Muscle layer of duodenum (tissue), 2 donors: ENCODE measurements at regions not wholly inside any gene's neighbourhood (a gene's known extent, or its start where the extent isn't known, plus 50 kb on each side); places are given as distances from the start of the nearest gene placed in this dataset.

Experiments
- H3K27ac ChIP-seq: one replicate; pipeline ENCODE4 v1.7.0; 2013; ENCODE audit warnings: mild to moderate bottlenecking, low read length
- H3K27me3 ChIP-seq: one replicate; pipeline ENCODE4 v1.7.0; 2013; ENCODE audit warnings: low read depth, mild to moderate bottlenecking, control low read depth, low read length
- H3K36me3 ChIP-seq, 2 donors: one replicate each; pipeline ENCODE4 v1.7.0; 2013; ENCODE audit warnings: low read length in 2 of 2, control low read depth in 1 of 2, mild to moderate bottlenecking in 1 of 2; ENCODE audit not compliant: insufficient read depth in 2 of 2, control insufficient read depth in 1 of 2
- H3K4me1 ChIP-seq, 2 donors: one replicate each; pipeline ENCODE4 v1.7.0; 2013; ENCODE audit warnings: low read length in 2 of 2, mild to moderate bottlenecking in 2 of 2, control low read depth in 1 of 2, moderate library complexity in 1 of 2; ENCODE audit not compliant: insufficient read depth in 2 of 2, control insufficient read depth in 1 of 2
- H3K4me3 ChIP-seq, 2 donors: one replicate each; pipeline ENCODE4 v1.7.0; 2013; ENCODE audit warnings: low read length in 2 of 2, low read depth in 1 of 2, mild to moderate bottlenecking in 1 of 2
- H3K9me3 ChIP-seq, 2 donors: one replicate each; pipeline ENCODE4 v1.7.0; 2013; ENCODE audit warnings: low read length in 2 of 2, control low read depth in 1 of 2, mild to moderate bottlenecking in 1 of 2; ENCODE audit not compliant: control insufficient read depth in 1 of 2
- donor health status: healthy.

DNA sequence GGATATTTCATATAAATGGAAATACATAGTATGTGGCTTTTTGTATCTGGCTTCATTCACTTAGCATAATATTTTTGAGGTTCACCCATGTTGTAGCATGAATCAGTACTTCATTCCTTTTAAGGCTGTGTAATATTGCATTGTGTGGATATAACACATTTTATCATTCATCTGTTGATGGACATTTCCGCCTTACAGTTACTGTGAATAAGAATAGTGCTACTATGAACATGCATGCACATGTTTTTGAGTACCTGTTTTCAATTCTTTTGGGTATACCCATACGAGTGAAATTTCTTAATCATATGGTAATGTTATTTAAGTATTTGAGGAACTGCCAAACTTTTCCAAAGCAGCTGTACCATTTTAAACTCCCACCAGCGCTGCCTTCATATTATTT, 539.6 kb upstream of the DIPK2B start:
- Histone ChIP-seq H3K27ac (no peak overlapping the region), H3K9me3 (no peaks in the 10 kb centered on the region), H3K36me3 (no peaks in the 10 kb centered on the region), H3K27me3 (no peaks in the 10 kb centered on the region), H3K4me1 (no peaks in the 10 kb centered on the region), H3K4me3 (no peak overlapping the region)

DNA sequence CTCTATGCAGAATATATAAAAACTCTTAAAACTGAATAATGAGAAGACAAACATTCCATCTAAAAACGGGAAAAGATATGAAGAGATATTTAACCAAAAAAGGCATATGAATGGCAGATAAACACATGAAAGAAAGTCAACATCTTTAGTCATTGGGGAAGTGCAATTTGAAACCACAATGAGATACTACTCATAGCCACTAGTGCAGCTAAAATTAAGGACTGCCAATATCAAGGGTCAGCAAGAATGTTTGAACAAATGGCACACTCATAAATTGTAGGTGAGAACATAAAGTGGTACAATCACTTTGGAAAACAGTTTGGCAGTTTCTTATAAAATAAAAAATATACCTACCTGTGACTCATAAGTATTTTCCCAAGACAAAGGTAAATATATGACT, 534.9 kb upstream of the DIPK2B start:
- Histone ChIP-seq H3K27me3 (no peaks in the 10 kb centered on the region), H3K4me1 (no peaks in the 10 kb centered on the region), H3K9me3 (no peaks in the 10 kb centered on the region), H3K4me3 (no peak overlapping the region), H3K36me3 (no peaks in the 10 kb centered on the region), H3K27ac (no peak overlapping the region)

DNA sequence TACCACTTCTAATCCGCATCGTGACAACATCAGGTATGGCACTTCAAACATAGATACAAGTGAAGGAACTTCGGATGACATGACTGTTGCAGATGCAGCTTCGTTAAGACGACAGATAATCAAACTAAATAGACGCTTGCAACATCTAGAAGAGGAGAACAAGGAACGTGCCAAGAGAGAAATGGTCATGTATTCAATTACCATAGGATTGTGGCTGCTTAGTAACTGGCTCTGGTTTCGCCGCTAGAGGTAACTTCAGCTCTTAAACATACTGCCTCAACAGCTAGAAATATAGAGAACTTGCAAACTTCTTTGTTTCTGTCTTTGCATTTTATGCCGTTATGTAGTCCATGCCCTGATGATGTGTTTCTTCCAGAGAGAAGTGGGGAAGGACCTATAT, 530.8 kb upstream of the DIPK2B start:
- Histone ChIP-seq H3K27ac (no peak overlapping the region), H3K36me3 (no peaks in the 10 kb centered on the region), H3K4me1 (no peaks in the 10 kb centered on the region), H3K27me3 (no peaks in the 10 kb centered on the region), H3K4me3 (no peak overlapping the region), H3K9me3 (no peaks in the 10 kb centered on the region)

DNA sequence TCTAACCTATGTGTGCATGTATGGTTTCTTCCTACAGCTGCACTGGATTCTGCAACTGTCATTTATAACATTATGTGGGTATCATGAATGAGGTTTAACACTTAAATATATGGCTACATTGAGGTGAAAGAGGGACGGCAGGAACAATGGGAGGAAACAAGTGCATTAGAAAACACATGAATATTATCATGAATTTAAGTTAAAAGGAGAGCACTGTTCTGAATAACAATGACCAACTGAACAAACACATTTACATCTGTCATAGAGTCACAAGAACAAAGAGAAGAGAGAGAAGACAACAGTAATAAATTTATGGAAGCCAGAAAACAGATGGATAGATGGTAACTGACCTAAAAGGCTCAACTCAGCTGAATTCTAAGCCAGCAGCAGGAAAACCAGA, 527.1 kb upstream of the DIPK2B start:
- H3K4me3 ChIP-seq, result no peak overlapping the region
- H3K36me3 ChIP-seq, result no peaks in the 10 kb centered on the region
- no peaks in the 10 kb centered on the region for H3K27me3 ChIP-seq
- H3K27ac ChIP-seq, result no peak overlapping the region
- H3K9me3 ChIP-seq, result no peaks in the 10 kb centered on the region
- no peaks in the 10 kb centered on the region for H3K4me1 ChIP-seq

DNA sequence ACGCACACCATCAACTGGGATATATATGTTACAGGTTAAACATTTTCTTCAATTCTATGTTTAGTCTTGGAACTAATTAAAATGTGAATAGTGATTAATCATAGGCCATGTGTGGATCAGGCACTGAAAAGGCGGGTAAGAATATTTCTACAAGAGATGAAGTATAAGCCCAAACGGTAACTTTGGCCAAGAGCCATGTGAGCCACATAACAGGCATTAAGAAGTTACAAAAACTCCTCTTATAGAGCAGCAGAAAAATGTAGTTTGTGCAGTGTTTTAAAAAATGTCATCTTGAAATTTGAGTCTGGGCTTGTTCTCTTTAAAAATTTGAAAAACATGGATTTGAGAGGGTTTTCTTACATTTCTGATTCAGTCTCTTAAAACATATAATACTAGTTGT, 521.8 kb upstream of the DIPK2B start:
- Histone ChIP-seq H3K4me3 (no peak overlapping the region), H3K27me3 (no peaks in the 10 kb centered on the region)

DNA sequence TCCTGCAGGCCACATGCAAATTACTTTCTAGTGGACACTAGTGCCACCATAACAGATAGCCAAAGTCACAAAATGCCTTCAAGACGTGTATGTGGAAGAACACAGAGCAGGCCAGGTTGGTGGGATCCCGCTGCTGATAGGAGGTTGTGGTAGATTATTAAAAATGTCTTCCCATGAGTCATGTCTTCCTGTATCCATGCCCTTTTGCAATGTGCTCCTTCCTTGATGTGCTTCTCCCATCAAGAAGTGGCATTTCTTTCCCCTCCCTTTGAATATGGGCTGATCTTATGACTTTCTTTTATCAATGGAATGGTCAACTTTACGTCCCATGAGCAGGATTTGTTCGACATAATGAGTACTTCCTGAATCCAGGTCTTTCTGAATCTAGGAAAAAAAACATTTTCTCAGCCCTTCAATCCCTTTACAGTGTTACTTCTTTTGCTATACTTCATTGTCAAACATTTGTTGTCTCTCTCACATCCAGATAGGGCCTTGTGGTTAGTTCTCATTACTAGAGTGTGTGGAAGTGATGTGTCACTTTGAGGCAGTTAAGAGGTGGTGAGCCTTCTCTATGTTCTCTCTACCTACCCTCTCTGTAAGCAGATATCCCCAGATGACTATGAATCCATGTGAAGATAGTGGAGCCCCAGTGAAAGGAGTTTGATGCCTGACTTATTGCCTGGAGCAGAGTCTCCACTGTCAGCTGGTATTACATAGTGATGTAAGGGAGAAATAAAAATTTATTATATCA, 519.2 kb upstream of the DIPK2B start:
- Histone ChIP-seq H3K27me3 (no peaks in the 10 kb centered on the region), H3K4me3 (no peak overlapping the region), H3K36me3 (no peaks in the 10 kb centered on the region), H3K27ac (no peak overlapping the region), H3K4me1 (peaks cover 0 to 5% of the 10 kb centered on the region in 2 donors), H3K9me3 (no peaks in the 10 kb centered on the region)

More for the DNA sequence above, 521.8 kb upstream of the DIPK2B start:
- Histone ChIP-seq H3K9me3 (no peaks in the 10 kb centered on the region), H3K27ac (no peak overlapping the region), H3K4me1 (no peaks in the 10 kb centered on the region), H3K36me3 (no peaks in the 10 kb centered on the region)

DNA sequence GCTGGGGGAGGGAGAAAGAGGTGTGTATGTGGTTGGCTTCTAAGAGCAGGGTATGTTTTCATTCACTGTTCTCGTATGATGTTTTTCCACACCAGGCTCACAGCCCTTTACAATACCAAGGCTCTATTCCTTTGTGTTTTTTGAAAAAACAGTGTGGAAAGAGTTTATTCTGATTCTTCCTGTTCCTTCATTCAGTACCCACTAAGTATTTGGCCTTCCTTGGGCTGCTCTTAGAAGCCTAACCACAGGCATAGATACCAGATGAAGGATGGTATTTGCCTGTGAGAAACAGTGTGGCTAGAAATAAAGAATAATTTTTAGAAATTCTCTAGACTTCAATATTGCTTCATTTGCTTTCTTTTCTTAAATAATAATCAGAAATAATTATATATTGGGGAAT, 518.0 kb upstream of the DIPK2B start:
- Histone ChIP-seq H3K9me3 (no peaks in the 10 kb centered on the region), H3K36me3 (no peaks in the 10 kb centered on the region), H3K4me1 (peaks cover 0 to 5% of the 10 kb centered on the region in 2 donors), H3K27me3 (no peaks in the 10 kb centered on the region), H3K4me3 (no peak overlapping the region), H3K27ac (no peak overlapping the region)

DNA sequence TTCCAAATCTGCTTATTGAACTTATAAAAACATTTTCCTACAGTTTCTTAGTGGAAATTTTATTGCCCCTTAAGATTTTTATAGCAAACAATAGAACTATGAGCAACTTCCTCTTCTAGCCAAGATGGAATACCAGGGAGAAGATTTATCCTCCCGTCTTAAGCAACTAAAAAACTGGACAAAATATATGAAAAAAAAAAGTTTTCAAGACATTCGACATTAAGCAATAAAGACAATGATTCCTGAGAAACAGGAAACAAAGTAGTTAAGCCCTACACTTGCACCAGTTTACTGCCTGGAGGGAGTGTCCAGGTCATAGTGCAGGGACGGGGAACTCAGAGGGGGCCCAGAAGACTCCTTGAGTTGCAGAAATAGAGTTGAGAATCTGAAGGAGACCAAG, 516.1 kb upstream of the DIPK2B start:
- no peaks in the 10 kb centered on the region for H3K27me3 ChIP-seq
- no peaks in the 10 kb centered on the region for H3K36me3 ChIP-seq
- no peaks in the 10 kb centered on the region for H3K9me3 ChIP-seq
- no peak overlapping the region for H3K4me3 ChIP-seq
- peaks cover 0 to 5% of the 10 kb centered on the region in 2 donors for H3K4me1 ChIP-seq
- no peak overlapping the region for H3K27ac ChIP-seq

DNA sequence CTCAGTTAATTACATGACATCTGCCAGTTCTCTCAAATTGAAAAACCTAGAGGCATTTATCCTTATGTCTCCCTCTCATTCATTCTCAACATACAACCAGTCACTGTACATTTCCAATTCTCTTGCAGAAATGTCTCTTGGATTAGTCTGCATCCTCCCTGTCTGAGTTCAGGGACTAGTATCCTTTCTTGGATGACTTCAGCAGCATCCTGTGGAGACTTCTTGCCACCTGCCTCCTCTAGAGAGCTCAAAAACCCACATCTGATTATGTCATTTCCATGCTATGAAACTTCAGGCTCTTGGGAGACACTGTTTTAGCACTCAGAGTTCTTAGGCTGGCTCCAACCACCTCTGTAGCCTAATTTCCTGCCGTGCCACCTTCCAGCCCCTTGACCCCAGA, 515.1 kb upstream of the DIPK2B start:
- Histone ChIP-seq H3K36me3 (no peaks in the 10 kb centered on the region), H3K9me3 (no peaks in the 10 kb centered on the region), H3K4me3 (no peak overlapping the region), H3K27me3 (no peaks in the 10 kb centered on the region), H3K4me1 (peaks cover 0 to 5% of the 10 kb centered on the region in 2 donors), H3K27ac (no peak overlapping the region)

DNA sequence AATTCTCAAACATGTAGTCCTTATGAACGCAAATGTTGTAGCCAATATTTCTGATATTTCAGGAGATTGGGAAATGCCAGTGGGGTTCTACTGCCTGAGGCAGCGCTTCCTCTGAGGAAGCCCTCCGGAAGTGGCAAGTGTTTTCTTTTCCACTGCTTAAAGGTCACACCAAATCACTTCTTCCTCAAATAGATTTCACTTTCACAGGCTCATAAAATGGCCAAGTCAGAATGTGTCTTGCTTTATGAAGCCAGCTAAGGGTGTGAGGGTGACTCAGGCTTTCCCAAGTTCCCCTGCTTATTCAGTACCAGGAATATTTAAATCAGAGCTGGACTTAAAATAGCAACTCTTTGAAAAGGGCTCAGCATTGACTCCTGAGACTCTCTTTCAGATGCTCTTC, 514.2 kb upstream of the DIPK2B start:
- Histone ChIP-seq H3K27me3 (no peaks in the 10 kb centered on the region), H3K4me3 (no peak overlapping the region), H3K9me3 (no peaks in the 10 kb centered on the region), H3K27ac (no peak overlapping the region), H3K36me3 (no peaks in the 10 kb centered on the region), H3K4me1 (peaks cover 0 to 5% of the 10 kb centered on the region in 2 donors)

DNA sequence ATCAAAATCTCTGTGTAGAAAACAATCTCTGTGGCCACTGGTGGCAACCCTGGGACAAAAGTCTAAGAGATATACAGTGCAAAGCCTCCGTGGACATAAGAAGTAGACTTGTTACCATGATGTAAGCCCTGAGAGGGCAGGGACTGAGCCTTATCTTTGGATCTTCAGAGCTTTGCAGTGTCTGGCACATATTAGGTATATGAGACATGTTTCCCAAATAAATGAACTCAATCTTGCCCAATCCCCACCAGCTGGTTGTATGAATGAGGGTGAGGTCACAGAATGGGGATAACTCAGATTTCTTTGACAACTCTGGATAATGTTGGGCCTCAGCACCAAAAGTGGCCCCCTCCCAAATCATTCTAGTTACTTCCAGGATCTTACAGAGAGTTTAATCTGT, 511.4 kb upstream of the DIPK2B start:
- Histone ChIP-seq H3K4me3 (no peak overlapping the region), H3K9me3 (no peaks in the 10 kb centered on the region), H3K4me1 (peaks cover 0 to 5% of the 10 kb centered on the region in 2 donors), H3K36me3 (no peaks in the 10 kb centered on the region), H3K27ac (no peak overlapping the region), H3K27me3 (no peaks in the 10 kb centered on the region)

DNA sequence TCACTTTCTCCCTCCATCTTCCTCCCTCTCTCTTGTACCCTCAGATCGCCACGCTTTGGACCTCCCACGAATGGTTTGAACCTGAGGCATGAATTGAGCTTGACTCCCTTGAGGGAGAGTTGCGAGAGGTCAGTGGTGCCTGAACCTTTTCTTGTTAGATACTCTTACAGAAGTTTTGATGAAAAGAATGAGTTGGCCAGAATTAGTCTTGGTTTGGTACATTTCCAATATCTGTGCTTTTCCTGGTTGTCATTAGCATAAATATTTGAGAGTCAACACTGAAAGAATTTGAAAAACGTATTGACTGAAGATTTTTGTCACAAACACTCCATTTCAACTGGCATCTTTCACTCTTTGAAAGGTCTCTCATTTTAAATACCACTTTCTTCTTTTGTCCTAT, 510.6 kb upstream of the DIPK2B start:
- Histone ChIP-seq H3K4me3 (no peak overlapping the region), H3K4me1 (peaks cover 0 to 5% of the 10 kb centered on the region in 2 donors), H3K9me3 (no peaks in the 10 kb centered on the region), H3K27me3 (no peaks in the 10 kb centered on the region), H3K36me3 (no peaks in the 10 kb centered on the region), H3K27ac (no peak overlapping the region)
